Left colon (tissue), 2 donors: ENCODE measurements at regions not wholly inside any gene's neighbourhood (a gene's known extent, or its start where the extent isn't known, plus 50 kb on each side); places are given as distances from the start of the nearest gene placed in this dataset.

Experiments
- ATAC-seq: fragments of 200-7000 bp; cut with Tn5 transposase; one replicate; pipeline ENCODE4 v1.9.1; 2020; ENCODE audit warnings: mild to moderate bottlenecking, moderate library complexity
- DNase-seq, 2 donors: peaks; one replicate each; pipeline ENCODE4 v3.0.0-alpha.2; 2020
- intact Hi-C, 2 donors: fragments of 100-400 bp; cut with DNase I in 1 of 2; cut with micrococcal nuclease in 1 of 2; formaldehyde crosslinking; loops; one replicate each; pipeline versions ENCODE4 v1.11.2 to v1.14.0; 2022; cut with DNase I, micrococcal nuclease
- donor health status: DM: no; HTN: no; CAD: no.
- donor health status: DM: yes; HTN: yes; CAD: no.

- intact Hi-C loops, result no loop called here
- no peak for ATAC-seq
Observed at GRCh38 chr20:54272901-54273488, 65.1 kb downstream of the PFDN4 start.

GRCh38 chr20:54275359-54276111, 67.6 kb downstream of the PFDN4 start:
- no peak for ATAC-seq
- DNase-seq, result no peak
- intact Hi-C loops, result no loop called here

More at GRCh38 chr20:54272901-54273488, 65.1 kb downstream of the PFDN4 start:
- no peak for DNase-seq

DNA sequence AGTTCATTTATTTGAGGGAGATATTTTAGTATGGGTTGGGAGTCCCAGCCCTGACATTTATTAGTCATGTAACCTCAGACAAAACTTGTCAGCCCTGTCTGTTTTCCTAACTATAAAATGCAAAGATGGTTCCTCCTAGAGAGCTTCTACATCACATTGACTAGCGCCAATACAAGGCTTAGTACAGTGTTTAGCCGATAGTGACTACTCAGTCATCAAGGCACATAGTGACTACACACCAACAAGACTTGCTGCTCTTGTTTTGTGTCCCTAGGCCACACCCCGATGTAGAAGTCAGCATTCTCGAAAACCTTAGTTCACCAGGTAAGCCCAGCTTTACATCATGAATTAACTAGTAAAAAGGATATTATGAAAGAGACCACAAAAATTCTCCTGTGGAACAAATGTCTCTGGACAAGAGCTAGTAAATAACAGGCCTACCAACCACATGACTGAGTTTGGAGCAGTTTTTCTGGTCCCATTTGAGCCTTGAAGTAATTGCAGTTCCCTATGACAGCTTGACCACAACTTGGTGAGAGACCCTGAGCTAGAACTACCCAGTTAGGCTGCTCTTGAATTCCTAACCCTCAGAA, 68.8 kb downstream of the PFDN4 start:
- ATAC-seq, result no peak
- intact Hi-C loops, result no loop called here
- no peak for DNase-seq

DNA sequence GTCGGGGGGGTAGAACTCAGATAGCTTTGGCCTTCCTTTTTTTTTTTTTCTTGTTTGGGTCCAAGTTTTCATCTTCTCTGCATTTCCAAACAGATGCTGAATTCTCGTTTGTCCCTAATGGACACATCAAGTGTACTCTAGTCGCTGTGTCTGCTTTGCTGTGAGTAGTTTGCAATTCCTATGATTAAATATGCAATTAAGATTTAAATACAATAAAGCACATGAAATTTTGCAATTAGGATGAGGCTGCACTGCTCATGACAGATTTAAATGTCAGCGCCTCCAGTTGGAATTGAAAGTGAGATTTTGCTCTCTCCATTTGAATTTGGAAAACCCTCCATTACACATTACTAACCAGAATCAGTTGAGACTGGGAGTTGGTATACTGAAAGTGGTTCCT, 70.4 kb downstream of the PFDN4 start:
- DNase-seq (no peak), ATAC-seq (no peak)
- intact Hi-C loops, result no loop called here

GRCh38 chr20:54282625-54283024, 74.7 kb downstream of the PFDN4 start:
- intact Hi-C loops, result no loop called here
- DNase-seq, result no peak
- no peak for ATAC-seq

DNA sequence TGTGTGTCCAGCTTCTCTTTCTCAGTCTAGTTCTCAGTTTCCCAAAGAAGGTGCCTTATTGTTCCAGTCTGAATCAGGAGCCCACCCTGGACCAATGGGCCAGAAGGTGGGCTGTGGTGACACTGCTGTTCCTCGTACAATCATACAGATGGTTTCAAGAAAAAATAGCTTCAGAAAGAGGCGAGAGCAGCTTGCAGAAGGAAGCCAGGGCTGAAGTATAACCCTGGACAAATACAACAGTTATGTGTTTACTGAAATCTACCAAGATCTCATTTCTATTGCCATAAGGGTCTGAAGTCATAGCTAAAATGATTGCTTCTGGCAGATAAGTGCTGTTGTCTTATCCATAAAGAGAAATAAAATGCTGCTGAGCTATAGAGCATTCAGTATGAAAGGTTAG, 75.4 kb downstream of the PFDN4 start:
- no peak for ATAC-seq
- intact Hi-C loops, result no loop called here
- DNase-seq, result no peak

GRCh38 chr20:54284928-54285704, 77.2 kb downstream of the PFDN4 start:
- ATAC-seq (no peak), DNase-seq (no peak)
- intact Hi-C loops, result no loop called here

DNA sequence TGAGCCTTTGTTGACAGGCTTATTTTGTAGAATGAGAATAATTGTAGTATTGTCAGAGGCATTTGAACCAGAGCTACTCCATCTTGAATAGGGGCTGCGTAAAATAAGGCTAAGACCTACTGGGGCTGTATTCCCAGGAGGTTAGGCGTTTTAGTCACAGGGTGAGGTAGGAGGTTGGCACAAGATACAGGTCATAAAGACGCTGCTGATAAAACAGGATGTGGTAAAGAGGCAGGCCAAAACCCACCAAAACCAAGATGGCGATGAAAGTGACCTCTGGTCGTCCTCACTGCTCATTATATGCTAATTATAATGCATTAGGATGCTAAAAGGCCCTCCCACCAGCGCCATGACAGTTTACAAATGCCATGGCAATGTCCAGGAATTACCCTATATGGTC, 82.7 kb downstream of the PFDN4 start:
- intact Hi-C loops, result no loop called here
- ATAC-seq, result no peak
- DNase-seq, result no peak

DNA sequence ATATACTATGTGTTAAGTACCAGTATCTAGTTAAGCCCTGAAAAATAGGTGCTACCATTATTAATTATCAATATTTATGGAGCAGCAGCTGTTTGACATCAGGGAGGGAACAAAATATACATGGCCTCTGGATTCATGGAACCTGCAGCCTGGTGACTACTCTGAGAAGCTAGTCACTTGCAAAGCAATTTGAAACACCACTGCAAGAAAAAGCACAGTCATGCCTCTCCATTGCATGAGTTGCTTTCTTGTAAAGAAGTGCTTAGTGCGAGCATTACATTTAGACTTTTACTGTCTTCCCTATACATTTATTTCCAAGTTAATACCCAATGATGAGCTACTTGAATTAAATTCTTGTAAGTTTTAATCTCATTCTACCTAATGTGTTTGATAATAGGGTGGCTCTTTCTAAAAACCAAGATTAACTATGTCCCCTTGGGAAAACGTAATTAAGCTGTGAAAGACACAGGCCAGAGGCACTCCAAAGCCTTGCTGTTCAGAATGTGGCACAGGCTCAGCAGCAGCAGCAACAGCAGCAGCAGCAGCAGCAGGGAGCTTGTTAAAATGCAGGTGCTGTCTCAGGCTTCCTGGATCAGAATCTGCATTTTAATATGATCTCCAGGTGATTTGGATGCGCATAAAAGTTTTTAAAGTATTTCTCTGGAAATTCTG, 83.6 kb downstream of the PFDN4 start:
- no peak for ATAC-seq
- intact Hi-C loops, result no loop called here
- no peak for DNase-seq

GRCh38 chr20:54292185-54292584, 84.3 kb downstream of the PFDN4 start:
- DNase-seq (no peak), ATAC-seq (no peak)
- intact Hi-C loops, result no loop called here

- no peak for ATAC-seq
- intact Hi-C loops, result no loop called here
- DNase-seq, result no peak
Observed at GRCh38 chr20:54293526-54293925, 85.6 kb downstream of the PFDN4 start.

GRCh38 chr20:54294094-54294493, 86.2 kb downstream of the PFDN4 start:
- intact Hi-C loops, result no loop called here
- DNase-seq, result no peak
- ATAC-seq, result no peak

- intact Hi-C loops, result no loop called here
- no peak for ATAC-seq
- no peak for DNase-seq
Observed at GRCh38 chr20:54295686-54296085, 87.8 kb downstream of the PFDN4 start.

DNA sequence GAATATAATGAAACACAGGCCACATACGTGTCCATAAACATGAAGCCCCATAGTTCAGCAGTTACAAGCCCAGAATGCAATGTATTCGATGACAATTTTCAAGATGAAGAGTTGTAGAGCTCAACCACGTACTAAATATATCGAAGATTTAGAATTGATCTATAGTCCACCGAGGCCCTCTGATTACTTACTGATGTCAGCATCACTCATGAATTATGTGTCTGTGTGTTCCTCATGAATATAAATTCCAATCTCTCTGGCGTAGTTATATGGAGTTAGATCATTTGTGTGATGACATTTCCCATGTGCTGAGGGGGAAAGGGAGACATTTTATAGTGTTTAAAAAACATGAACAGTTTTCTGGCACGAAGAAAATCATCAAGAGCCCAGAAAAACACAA, 97.5 kb downstream of the PFDN4 start:
- no peak for DNase-seq
- ATAC-seq, result no peak
- intact Hi-C loops, result no loop called here

- intact Hi-C loops, result no loop called here
- ATAC-seq, result no peak
- no peak for DNase-seq
Observed at GRCh38 chr20:54306985-54307710, 99.3 kb downstream of the PFDN4 start.

- no peak for DNase-seq
- intact Hi-C loops, result no loop called here
- no peak for ATAC-seq
Observed at GRCh38 chr20:54308804-54309203, 100.9 kb downstream of the PFDN4 start.

DNA sequence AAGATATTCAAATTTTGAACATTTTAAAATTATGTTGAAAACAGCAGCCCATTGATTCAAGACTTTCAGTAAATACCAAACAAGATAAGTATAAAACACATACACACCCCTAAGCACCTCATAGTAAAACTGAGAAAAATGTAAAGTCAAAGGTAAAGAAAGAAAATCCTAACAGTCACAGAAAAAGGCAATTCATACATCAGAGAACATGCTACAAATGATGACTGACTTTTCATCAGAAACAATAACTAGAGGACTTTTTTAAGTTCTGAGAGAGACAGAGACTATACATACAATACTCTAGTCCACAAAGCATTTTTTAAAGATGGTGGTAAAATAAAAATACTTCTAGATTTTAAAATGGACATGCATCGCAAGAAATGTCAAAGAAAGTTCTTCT, 111.0 kb downstream of the PFDN4 start:
- intact Hi-C loops, result no loop called here
- ATAC-seq, result no peak
- DNase-seq, result no peak

GRCh38 chr20:54320148-54320607, 112.3 kb downstream of the PFDN4 start:
- DNase-seq (no peak), ATAC-seq (no peak)
- intact Hi-C loops, result no loop called here
